GM12878 (cell line): ENCODE measurements at regions not wholly inside any gene's neighbourhood (a gene's known extent, or its start where the extent isn't known, plus 50 kb on each side); places are given as distances from the start of the nearest gene placed in this dataset.

Source experiments
- ATAC-seq: fragments of 200-7000 bp; cut with Tn5 transposase; 3 replicates; pipeline ENCODE4 v1.9.1; 2020; ENCODE audit warnings: mild to moderate bottlenecking, moderate library complexity
- BruUV-seq: library from RNA; stranded (reverse); fragments of 400-500 nt; replicated peaks from 2 replicates; lab custom pipeline; 2021; lab: Mats Ljungman, UMichigan
- CTCF ChIA-PET: fragments of 300-600 bp; sonication (Branson Sonifier 250); formaldehyde crosslinking; extraction: SDS; loops from one replicate; lab custom pipeline; 2021; ENCODE audit warnings: inconsistent platforms; lab: Yijun Ruan, JAX
- POLR2A ChIA-PET: fragments of 350-600 bp; formaldehyde crosslinking; extraction: SDS; loops from one replicate; lab custom pipeline; 2021; ENCODE audit warnings: inconsistent platforms; lab: Charles Lee
- RAD21 ChIA-PET: fragments of 300-600 bp; sonication (Branson Sonifier 250); formaldehyde crosslinking; loops from one replicate; lab custom pipeline; 2023; ENCODE audit warnings: antibody characterized with exemption; ENCODE audit not compliant: unreplicated experiment; lab: Charles Lee
- SMC1A ChIA-PET: fragments of 300-600 bp; sonication (Branson Sonifier 250); formaldehyde crosslinking; loops from one replicate; lab custom pipeline; 2023; ENCODE audit not compliant: unreplicated experiment, uncharacterized antibody; lab: Charles Lee
- DNase-seq: peaks from one replicate; pipeline ENCODE4 v3.0.0-alpha.2; 2011; ENCODE audit warnings: low read depth, low spot score
- FAIRE-seq: peaks from 3 replicates; lab custom pipeline; 2011; peaks lifted over from hg19 to GRCh38; lab: Jason Lieb, UNC
- H2AFZ ChIP-seq: 2 replicates; pipeline ENCODE4 v1.6.0; 2011; ENCODE audit warnings: low read depth, low read length, control low read depth; ENCODE audit not compliant: control insufficient read depth
- H3K27ac ChIP-seq: 2 replicates; pipeline ENCODE4 v1.5.1; 2011; ENCODE audit warnings: control low read depth; ENCODE audit not compliant: control insufficient read depth, insufficient read depth
- H3K27me3 ChIP-seq, 2 experiments: replicated peaks in 1 of 2; 2 replicates each; pipeline versions ENCODE4 v1.6.0 to v1.6.1; 2011; ENCODE audit warnings: low read length in 1 of 2; ENCODE audit not compliant: control insufficient read depth in 2 of 2, insufficient read depth in 2 of 2
- H3K36me3 ChIP-seq, 2 experiments: 2 replicates each; pipeline ENCODE4 v1.5.1; 2011; ENCODE audit warnings: low read length in 1 of 2; ENCODE audit not compliant: control insufficient read depth in 2 of 2, insufficient read depth in 2 of 2
- H3K4me1 ChIP-seq: 2 replicates; pipeline ENCODE4 v1.6.1; 2011; ENCODE audit warnings: mild to moderate bottlenecking, low read length, moderate library complexity, mixed read lengths; ENCODE audit not compliant: control insufficient read depth, insufficient read depth
- H3K4me2 ChIP-seq: 2 replicates; pipeline ENCODE4 v1.6.0; 2011; ENCODE audit warnings: control low read depth; ENCODE audit not compliant: control insufficient read depth, insufficient read depth
- H3K4me3 ChIP-seq: fragments of 200-600 bp; sonication (generic); 2 replicates; pipeline ENCODE4 v1.5.1; 2016
- H3K79me2 ChIP-seq: 2 replicates; pipeline ENCODE4 v1.6.0; 2011; ENCODE audit warnings: low read length; ENCODE audit not compliant: control insufficient read depth, insufficient read depth
- H3K9ac ChIP-seq: 2 replicates; pipeline ENCODE4 v1.8.0; 2011; ENCODE audit warnings: low read length, control low read depth, mixed read lengths; ENCODE audit not compliant: control insufficient read depth, insufficient read depth
- H3K9me3 ChIP-seq: replicated peaks from 3 replicates; pipeline ENCODE4 v1.5.1; 2011; ENCODE audit warnings: mild to moderate bottlenecking, low read length; ENCODE audit not compliant: control insufficient read depth, insufficient read depth
- H4K20me1 ChIP-seq: 2 replicates; pipeline ENCODE4 v1.6.0; 2011; ENCODE audit not compliant: control insufficient read depth, insufficient read depth
- CTCF ChIP-seq, 3 experiments: IDR thresholded peaks in 2 of 3; conservative IDR thresholded peaks in 1 of 3; 2 replicates each; pipeline ENCODE4 v1.5.1; 2011; ENCODE audit warnings: low read depth in 3 of 3, low read length in 3 of 3, mild to moderate bottlenecking in 3 of 3, control low read depth in 2 of 3, moderate library complexity in 2 of 3, inconsistent platforms in 1 of 3, mixed read lengths in 1 of 3; ENCODE audit not compliant: control insufficient read depth in 2 of 3, insufficient read depth in 1 of 3; ENCODE audit errors: extremely low read depth in 1 of 3
- ESRRA ChIP-seq: IDR thresholded peaks from 2 replicates; pipeline ENCODE4 v1.6.1; 2012; ENCODE audit warnings: mild to moderate bottlenecking, low read length, improper control_type of control experiment
- MYB ChIP-seq: fragments of 150-350 bp; IDR thresholded peaks from 2 replicates; pipeline ENCODE4 v1.6.1; 2014; ENCODE audit warnings: mild to moderate bottlenecking, low read depth, low read length, borderline replicate concordance
- NFIC ChIP-seq: IDR thresholded peaks from 2 replicates; pipeline ENCODE4 v1.6.1; 2012; ENCODE audit warnings: low read depth, mild to moderate bottlenecking, inconsistent platforms, low read length, moderate library complexity
- RCOR1 ChIP-seq: conservative IDR thresholded peaks from 2 replicates; pipeline ENCODE4 v1.6.1; 2012; ENCODE audit warnings: low read depth, low read length, improper control_type of control experiment
- WGBS: methylation state at CpG from one replicate; pipeline ENCODE4 v1.1.6; 2016; ENCODE audit warnings: low lambda C conversion rate; ENCODE audit not compliant: insufficient replicate concordance, insufficient coverage; ENCODE audit errors: missing lambda C conversion rate; 5-methylcytosine and 5-hydroxymethylcytosine counted together
- in situ Hi-C: fragments of 300-500 bp; cut with MboI; formaldehyde crosslinking; loops from 9 replicates; pipeline ENCODE4 v1.14.3; 2018; ENCODE audit warnings: mixed read lengths
- intact Hi-C: fragments of 100-400 bp; cut with micrococcal nuclease; formaldehyde crosslinking; loops from one replicate; pipeline ENCODE4 v1.14.2; 2022; ENCODE audit not compliant: unreplicated experiment

- TF ChIP-seq MYB (no peak), CTCF (IDR thresholded peaks at IDR 0.05 in 2 of 3, conservative IDR thresholded peaks at IDR 0.05 in 1 of 3; ENCODE audit: control insufficient read depth in 2 of 3, extremely low read depth in 1 of 3, insufficient read depth in 1 of 3, low read depth in 3 of 3, low read length in 3 of 3) (no peak), RCOR1 (no peak)
- TF ChIP-seq, all 136 proteins: peak for 0
These were observed 145.5 kb upstream of the IGF1 start (continued) for GRCh38 chr12:102625819-102626218.

- WGBS, result 97% methylated on average over 2 of the region's 2 CpGs
- ATAC-seq, result no peak
- H3K4me1 ChIP-seq, result no peaks in the 10 kb centered on the region
- DNase-seq, result no peak
- CTCF ChIA-PET, result interaction anchor here (0.5 to 1.5 kb wide), 4 partner anchors 30 to 1008 kb away, joined by 3 to 4 read pairs (median 3); no protein-coding TSS in a partner anchor
- RAD21 ChIA-PET, result no interaction called here
- H4K20me1 ChIP-seq, result no peaks in the 10 kb centered on the region
- H3K27ac ChIP-seq, result no peak overlapping the region
- no peak overlapping the region for H3K9ac ChIP-seq
- peaks cover 2% of the 10 kb centered on the region; the same call in 2 of the 3 replicates for H3K9me3 ChIP-seq
- POLR2A ChIA-PET, result no interaction called here
- intact Hi-C loops (no loop called here), in situ Hi-C loops (no loop called here)
- no peaks in the 10 kb centered on the region for H3K27me3 ChIP-seq
- no peaks in the 10 kb centered on the region for H3K36me3 ChIP-seq
- H2AFZ ChIP-seq, result no peak overlapping the region
- FAIRE-seq, result no peak
- H3K4me3 ChIP-seq, result no peak overlapping the region
- H3K4me2 ChIP-seq, result no peak overlapping the region
- no peaks in the 10 kb centered on the region for H3K79me2 ChIP-seq
- SMC1A ChIA-PET, result interaction anchor here (0.7 kb wide), 1 partner anchor 145 kb away, joined by 3 read pairs; no protein-coding TSS in a partner anchor
- TF ChIP-seq NFIC (no peak), ESRRA (no peak)
- no TSS peak for BruUV-seq
These were observed 142.3 kb upstream of the IGF1 start for GRCh38 chr12:102622618-102623017.
